Esophagus squamous epithelium (tissue), 5 donors: ENCODE measurements at regions not wholly inside any gene's neighbourhood (a gene's known extent, or its start where the extent isn't known, plus 50 kb on each side); places are given as distances from the start of the nearest gene placed in this dataset.

ENCODE experiments used
- DNase-seq: peaks from one replicate; lab custom pipeline; 2025; lab: John Stamatoyannopoulos, UW
- H3K27ac ChIP-seq, 4 donors: fragments of 200-600 bp; sonication (generic); one replicate each; pipeline ENCODE4 v1.5.1; 2016 to 2019; ENCODE audit warnings: mild to moderate bottlenecking in 1 of 4
- H3K27me3 ChIP-seq, 4 donors: fragments of 200-600 bp; sonication (generic); 1 replicate in 3 of 4; 2 replicates in 1 of 4; pipeline versions ENCODE4 v1.5.1 to v1.6.0; 2017 to 2021; ENCODE audit warnings: antibody characterized with exemption in 1 of 4
- H3K36me3 ChIP-seq, 3 donors: fragments of 200-600 bp; sonication (generic); one replicate each; pipeline ENCODE4 v1.5.1; 2016 to 2019
- H3K4me1 ChIP-seq, 3 donors: fragments of 200-600 bp; sonication (generic); one replicate each; pipeline ENCODE4 v1.5.1; 2017 to 2019
- H3K4me3 ChIP-seq, 4 donors: fragments of 200-600 bp; sonication (generic); 1 replicate in 3 of 4; 2 replicates in 1 of 4; pipeline ENCODE4 v1.5.1; 2016 to 2019; ENCODE audit warnings: mild to moderate bottlenecking in 2 of 4, moderate library complexity in 1 of 4
- H3K9me3 ChIP-seq, 3 donors: fragments of 200-600 bp; sonication (generic); one replicate each; pipeline ENCODE4 v1.5.1; 2016 to 2019
- CTCF ChIP-seq, 6 experiments: fragments of 450-650 bp in 4 of 6; fragments of 200-600 bp in 2 of 6; sonication (generic) in 2 of 6; IDR thresholded peaks; one replicate each; pipeline ENCODE4 v1.5.1; 2016 to 2019; ENCODE audit warnings: antibody characterized with exemption in 6 of 6, mild to moderate bottlenecking in 4 of 6, moderate library complexity in 4 of 6
- POLR2A ChIP-seq, 4 donors: fragments of 450-650 bp; IDR thresholded peaks; one replicate each; pipeline ENCODE4 v1.6.1; 2017; ENCODE audit warnings: antibody characterized with exemption in 4 of 4, mild to moderate bottlenecking in 4 of 4, moderate library complexity in 3 of 4
- WGBS, 2 donors: methylation state at CpG; one replicate each; pipeline ENCODE4 v1.1.5; 2018; 5-methylcytosine and 5-hydroxymethylcytosine counted together
- intact Hi-C: fragments of 100-400 bp; cut with DNase I; formaldehyde crosslinking; loops from one replicate; pipeline ENCODE4 v1.15.0; 2022
- donor health status: DM: yes; HTN: yes; CAD: no.

- Histone ChIP-seq H3K9me3 (no peaks in the 10 kb centered on the region), H3K27ac (no peak overlapping the region), H3K27me3 (no peaks in the 10 kb centered on the region), H3K4me3 (no peak overlapping the region), H3K4me1 (no peaks in the 10 kb centered on the region), H3K36me3 (no peaks in the 10 kb centered on the region)
- intact Hi-C loops: no loop called here
- no peak for TF ChIP-seq CTCF (IDR thresholded peaks at IDR 0.05)
- 63 to 73% methylated on average over 1 of the region's 1 CpG for WGBS, 2 donors
- DNase-seq: no peak
Observed at GRCh38 chr5:98638701-98639100, 134.8 kb upstream of the RGMB start.

GRCh38 chr5:98639274-98639673 is 134.2 kb upstream of the RGMB start:
- no peak for TF ChIP-seq POLR2A (IDR thresholded peaks at IDR 0.05)
- TF ChIP-seq CTCF (IDR thresholded peaks at IDR 0.05): no peak
- 46 to 71% methylated on average over 2 of the region's 2 CpGs for WGBS, 2 donors
- Histone ChIP-seq H3K4me1 (no peaks in the 10 kb centered on the region), H3K36me3 (no peaks in the 10 kb centered on the region), H3K27ac (no peak overlapping the region), H3K9me3 (no peaks in the 10 kb centered on the region), H3K27me3 (no peaks in the 10 kb centered on the region), H3K4me3 (no peak overlapping the region)
- DNase-seq: no peak
- intact Hi-C loops: no loop called here

GRCh38 chr5:98641671-98642070 is 131.8 kb upstream of the RGMB start:
- no peak for DNase-seq
- no peaks in the 10 kb centered on the region for H3K36me3 ChIP-seq
- H3K4me3 ChIP-seq: no peak overlapping the region
- TF ChIP-seq POLR2A (IDR thresholded peaks at IDR 0.05) (no peak), CTCF (IDR thresholded peaks at IDR 0.05) (no peak)
- WGBS, 2 donors: 90 to 92% methylated on average over 1 of the region's 1 CpG
- no peak overlapping the region for H3K27ac ChIP-seq
- H3K4me1 ChIP-seq: no peaks in the 10 kb centered on the region
- H3K9me3 ChIP-seq: no peaks in the 10 kb centered on the region
- H3K27me3 ChIP-seq: no peaks in the 10 kb centered on the region
- intact Hi-C loops: no loop called here

- no peak overlapping the region for H3K4me3 ChIP-seq
- TF ChIP-seq CTCF (IDR thresholded peaks at IDR 0.05) (no peak), POLR2A (IDR thresholded peaks at IDR 0.05) (no peak)
- H3K36me3 ChIP-seq: no peaks in the 10 kb centered on the region
- no peaks in the 10 kb centered on the region for H3K9me3 ChIP-seq
- intact Hi-C loops: no loop called here
- 40 to 64% methylated on average over 1 of the region's 1 CpG for WGBS, 2 donors
- no peaks in the 10 kb centered on the region for H3K27me3 ChIP-seq
- H3K4me1 ChIP-seq: no peaks in the 10 kb centered on the region
- H3K27ac ChIP-seq: no peak overlapping the region
- DNase-seq: no peak
Observed at GRCh38 chr5:98643569-98643968, 129.9 kb upstream of the RGMB start.

- 28 to 42% methylated on average over 3 of the region's 3 CpGs for WGBS, 2 donors
- no peak for TF ChIP-seq CTCF (IDR thresholded peaks at IDR 0.05)
- TF ChIP-seq POLR2A (IDR thresholded peaks at IDR 0.05): no peak
- intact Hi-C loops: no loop called here
- no peaks in the 10 kb centered on the region for H3K36me3 ChIP-seq
- H3K4me3 ChIP-seq: no peak overlapping the region
- no peak for DNase-seq
- H3K27me3 ChIP-seq: no peaks in the 10 kb centered on the region
- no peak overlapping the region for H3K27ac ChIP-seq
- no peaks in the 10 kb centered on the region for H3K4me1 ChIP-seq
- no peaks in the 10 kb centered on the region for H3K9me3 ChIP-seq
Observed at GRCh38 chr5:98651715-98652114, 121.7 kb upstream of the RGMB start.
